Superior temporal gyrus (tissue), 1 donor: ENCODE measurements at regions not wholly inside any gene's neighbourhood (a gene's known extent, or its start where the extent isn't known, plus 50 kb on each side); places are given as distances from the start of the nearest gene placed in this dataset.
"Not testable (repeated sequence)": the region's sequence is repeated elsewhere in the genome, so short reads cannot be mapped to it uniquely, and the experiment has no call there.

Experiments used
- DNase-seq: peaks from one replicate; pipeline ENCODE4 v3.0.0-alpha.2; 2016; ENCODE audit errors: extremely low spot score

DNA sequence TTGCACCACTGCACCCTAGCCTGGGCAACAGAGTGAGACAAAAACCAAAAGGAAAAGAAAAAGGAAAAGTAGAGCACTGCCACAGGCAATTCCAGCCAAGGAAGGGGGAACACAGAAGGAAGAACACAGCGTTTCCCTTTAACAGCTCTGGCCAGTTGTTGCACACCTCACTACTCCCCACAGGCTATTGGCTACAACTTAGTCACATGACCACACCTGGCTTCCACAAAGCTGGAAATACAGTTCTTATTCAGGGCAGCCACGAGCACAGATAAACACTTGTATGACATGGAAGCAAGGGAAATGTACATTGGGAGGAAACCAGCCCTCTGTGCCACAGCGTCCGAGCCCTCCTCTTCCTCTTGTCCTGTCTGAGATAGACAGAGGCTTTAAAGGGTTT lies 249.0 kb upstream of the JARID2 start:
- no peak for DNase-seq

DNA sequence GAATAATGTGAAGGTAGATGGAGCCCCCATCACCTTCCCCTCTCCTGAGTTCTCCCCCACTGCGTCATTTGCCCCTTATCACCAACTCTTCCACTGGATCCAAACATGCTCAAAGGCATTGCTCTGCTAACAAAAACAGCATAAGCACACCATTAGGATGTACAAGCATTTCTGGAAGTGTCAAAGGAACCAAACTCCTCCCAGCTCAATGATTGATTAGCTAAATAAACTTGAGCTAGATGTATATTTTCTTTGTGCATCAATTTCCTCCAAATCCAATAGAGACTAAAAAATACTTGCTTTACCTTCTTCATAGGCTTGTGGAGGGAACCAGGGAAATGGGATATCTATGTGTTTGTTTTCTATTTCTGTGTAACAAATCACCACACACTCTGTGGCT lies 248.4 kb upstream of the JARID2 start:
- DNase-seq = no peak

DNA sequence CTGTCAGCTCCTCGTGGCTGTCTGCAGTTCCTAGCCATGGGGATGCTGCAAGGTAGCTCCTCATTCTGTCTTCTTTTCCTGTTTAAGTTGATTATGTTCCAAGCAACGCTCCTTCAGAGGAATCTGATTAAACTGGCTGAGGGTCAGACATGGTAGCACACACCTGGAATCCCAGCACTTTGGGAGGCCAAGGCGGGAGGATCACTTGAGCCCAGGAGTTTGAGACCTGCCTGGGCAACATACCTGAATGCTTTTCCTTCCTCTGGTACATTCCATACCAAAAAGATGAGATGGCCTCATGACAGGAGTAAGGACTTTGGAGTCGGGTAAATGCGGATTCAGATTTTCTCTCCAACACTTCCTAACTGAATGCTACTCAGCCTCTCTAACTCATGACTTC lies 246.8 kb upstream of the JARID2 start:
- DNase-seq = no peak

GRCh38 chr6:15001326-15001910 lies 244.5 kb upstream of the JARID2 start:
- DNase-seq = no peak

DNA sequence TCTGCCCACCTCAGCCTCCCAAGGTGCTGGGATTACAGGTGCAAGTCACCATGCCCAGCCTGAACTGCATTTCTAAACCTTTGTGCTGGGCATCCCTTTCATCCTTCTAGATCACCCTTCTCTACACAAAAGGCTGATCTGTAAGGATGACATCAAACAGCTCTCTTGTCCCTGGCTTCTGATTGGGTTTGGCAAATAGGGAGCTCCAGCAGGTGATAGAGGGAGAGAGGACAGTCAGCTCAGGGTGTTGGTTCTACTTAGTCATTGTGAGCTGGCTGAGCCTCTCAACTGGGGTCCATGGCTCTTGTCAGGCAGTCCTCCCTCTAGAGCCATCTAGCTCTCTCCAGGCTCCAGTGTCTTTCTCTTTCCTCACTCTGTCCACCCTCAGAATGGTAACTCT lies 237.6 kb upstream of the JARID2 start:
- no peak for DNase-seq

GRCh38 chr6:15014958-15015357 lies 230.9 kb upstream of the JARID2 start:
- DNase-seq = no peak

DNA sequence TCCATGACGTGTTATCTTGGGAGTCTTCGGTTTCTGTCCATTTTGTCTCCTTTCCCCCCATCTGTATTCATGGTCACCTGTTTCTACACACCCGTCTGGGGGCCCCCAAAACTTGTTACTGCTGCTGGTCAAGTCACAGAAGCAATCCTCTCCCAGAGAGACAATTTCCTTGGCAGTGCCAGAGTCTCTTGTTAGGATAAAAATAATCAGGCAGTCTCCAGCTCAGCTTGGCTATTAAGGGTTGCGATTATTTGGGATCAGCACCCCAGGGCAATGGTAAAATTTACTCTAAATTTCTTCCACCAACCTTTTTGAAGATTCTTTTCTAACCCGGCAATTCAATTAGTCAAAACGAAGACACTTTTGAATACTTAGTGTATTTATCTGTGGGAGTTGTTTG lies 229.1 kb upstream of the JARID2 start:
- DNase-seq = no peak

DNA sequence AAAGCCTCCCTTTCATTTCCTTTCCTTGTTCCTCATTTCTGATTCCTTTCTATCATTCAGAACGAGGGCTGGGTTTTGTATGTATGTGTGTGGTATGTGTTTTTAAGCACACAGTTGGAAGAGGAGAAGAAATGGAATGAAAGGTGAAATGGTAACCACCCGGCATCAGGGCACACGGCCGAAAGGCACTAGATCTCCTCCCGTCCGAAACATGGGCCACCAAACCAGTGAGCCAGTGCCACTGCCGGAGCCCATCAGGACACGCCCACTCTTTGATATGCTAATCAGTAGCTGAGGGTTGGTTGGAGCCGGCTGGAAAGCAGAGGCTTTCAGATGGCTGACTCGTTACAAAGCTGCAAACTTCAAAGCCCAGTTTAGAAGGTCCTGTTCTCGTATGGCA lies 228.6 kb upstream of the JARID2 start:
- no peak for DNase-seq

DNA sequence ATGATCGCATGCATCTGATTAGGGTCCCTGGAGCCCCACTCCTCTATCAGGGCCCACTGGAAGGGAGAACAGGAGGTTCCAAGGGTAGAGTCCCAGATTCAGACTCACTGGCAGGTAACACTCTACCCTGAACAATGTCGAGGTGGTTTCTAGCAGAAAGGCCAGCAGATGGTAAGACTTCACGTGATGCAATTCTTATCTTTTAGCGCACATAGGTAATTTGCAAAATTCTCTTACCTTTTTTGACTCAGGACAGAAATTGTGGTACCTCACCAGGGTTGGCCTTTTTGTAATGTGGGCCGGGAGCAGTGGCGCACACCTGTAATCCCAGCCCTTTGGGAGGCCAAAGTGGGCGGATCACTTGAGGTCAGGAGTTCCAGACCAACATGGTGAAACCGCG lies 228.1 kb upstream of the JARID2 start:
- no peak for DNase-seq

DNA sequence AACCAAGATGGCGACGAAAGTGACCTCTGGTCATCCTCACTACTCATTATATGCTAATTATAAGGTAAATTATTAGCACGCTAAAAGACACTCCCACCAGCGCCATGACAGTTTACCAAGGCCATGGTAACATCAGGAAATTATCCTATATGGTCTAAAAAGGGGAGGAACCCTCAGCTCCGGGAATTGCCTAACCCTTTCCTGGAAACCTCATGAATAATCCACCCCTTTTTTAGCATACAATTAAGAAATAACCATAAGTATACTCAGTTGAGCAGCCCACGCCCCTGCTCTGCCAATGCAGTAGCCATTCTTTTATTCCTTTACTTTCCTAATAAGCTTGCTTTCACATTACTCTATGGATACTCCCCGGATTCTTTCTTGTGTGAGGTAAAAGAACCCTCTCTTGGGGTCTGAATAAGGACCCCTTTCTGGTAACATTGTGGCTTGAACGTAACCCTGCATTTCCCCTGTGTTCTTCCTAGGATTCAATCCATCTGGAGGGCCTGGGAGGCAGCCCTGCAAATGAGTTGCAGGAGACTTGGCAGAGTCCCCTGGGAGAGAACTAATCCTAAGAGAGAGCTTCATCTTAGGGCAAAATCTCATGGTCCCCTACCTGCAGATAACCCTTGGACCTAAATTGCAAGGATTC lies 225.6 kb upstream of the JARID2 start:
- no peak for DNase-seq

DNA sequence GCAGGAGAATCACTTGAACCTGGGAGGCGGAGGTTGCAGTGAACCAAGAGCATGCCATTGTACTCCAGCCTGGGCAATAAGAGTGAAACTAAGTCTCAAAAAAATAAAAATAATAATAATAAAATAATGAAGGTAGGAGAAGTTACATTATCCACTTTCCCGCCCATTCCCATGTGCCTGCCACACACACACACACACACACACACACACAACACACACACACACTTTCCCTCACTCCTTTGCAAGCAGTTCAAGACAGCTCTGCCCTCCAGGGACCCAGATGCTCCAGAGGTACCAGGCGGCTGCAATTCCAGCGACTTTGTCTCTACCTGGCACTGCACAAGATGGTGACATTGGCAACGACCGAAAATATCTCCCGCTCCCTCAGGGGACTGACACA lies 224.8 kb upstream of the JARID2 start:
- DNase-seq = no peak

DNA sequence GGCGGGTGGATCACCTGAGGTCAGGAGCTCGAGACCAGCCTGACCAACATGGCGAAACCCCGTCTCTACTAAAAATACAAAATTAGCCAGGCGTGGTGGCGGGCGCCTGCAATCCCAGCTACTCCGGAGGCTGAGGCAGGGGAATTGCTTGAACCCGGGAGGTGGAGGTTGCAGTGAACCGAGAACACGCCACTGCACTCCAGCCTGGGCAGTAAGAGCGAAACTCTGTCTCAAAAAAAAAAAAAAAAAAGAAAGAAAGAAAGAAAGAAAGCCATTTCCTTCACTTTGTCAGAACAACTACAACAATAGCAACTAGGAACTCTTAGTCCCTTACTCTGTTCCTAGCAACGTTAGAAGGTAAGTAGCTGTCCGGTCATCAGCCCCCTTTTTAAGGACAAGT lies 222.9 kb upstream of the JARID2 start:
- not testable (repeated sequence) for DNase-seq

DNA sequence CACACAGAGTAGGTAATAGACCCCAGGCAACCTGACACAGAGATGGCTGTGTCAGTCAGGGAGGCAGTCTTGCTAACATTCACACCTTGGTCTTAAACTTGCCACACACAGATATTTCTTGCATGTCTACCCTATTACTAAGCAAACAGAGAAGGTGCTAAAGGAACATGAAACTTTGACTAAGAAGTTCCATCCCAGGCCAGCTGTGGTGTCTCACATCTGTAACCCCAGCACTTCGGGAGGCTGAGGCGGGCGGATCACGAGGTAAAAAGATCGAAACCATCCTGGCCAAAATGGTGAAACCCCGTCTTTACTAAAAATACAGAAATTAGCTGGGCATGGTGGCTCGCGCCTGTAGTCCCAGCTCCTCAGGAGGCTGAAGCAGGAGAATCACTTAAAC lies 222.4 kb upstream of the JARID2 start:
- DNase-seq = no peak

- no peak for DNase-seq
Observed at GRCh38 chr6:15025446-15025845, 220.4 kb upstream of the JARID2 start.

DNA sequence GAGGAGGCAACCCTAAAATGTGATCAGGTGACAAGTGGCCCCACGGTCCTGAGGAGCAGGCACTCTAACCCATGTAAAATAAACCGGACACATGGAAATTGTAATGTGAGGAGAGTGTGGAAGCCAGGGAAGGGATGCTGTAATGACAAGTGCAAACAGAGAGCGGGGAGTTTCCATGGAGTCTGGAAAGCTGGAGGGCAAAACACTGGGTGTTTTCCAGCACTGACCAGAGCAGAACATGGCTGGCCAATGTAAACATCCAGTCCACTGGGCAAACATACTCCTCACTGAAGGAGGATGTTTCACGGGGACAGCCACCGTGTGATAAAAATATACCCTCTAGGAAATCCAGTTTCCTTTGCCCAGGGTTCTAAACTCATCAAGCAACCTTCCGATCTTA lies 219.0 kb upstream of the JARID2 start:
- DNase-seq = no peak

- no peak for DNase-seq
Observed at GRCh38 chr6:15027472-15027871, 218.4 kb upstream of the JARID2 start.

- DNase-seq = no peak
Observed at GRCh38 chr6:15032015-15032414, 213.9 kb upstream of the JARID2 start.

DNA sequence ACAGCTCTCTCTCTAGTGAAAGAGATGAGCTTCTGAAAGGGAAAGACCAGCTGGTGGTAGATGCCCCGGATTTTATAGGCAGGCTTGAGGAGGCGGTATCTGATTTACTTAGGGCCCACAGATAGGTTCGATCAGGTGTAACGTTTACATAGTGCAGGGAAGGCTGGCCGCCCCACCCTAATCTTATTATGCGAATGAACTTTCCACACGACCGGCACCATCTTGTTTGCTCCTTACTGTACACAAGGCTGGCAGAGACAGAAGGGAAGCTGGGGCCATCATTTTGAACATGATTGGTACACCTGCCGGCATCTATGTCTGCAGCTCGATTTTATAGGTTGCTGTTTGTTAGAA lies 212.0 kb upstream of the JARID2 start:
- no peak for DNase-seq

- DNase-seq = peak; percentile 40
Observed at GRCh38 chr6:15036690-15037245, 209.1 kb upstream of the JARID2 start.

DNA sequence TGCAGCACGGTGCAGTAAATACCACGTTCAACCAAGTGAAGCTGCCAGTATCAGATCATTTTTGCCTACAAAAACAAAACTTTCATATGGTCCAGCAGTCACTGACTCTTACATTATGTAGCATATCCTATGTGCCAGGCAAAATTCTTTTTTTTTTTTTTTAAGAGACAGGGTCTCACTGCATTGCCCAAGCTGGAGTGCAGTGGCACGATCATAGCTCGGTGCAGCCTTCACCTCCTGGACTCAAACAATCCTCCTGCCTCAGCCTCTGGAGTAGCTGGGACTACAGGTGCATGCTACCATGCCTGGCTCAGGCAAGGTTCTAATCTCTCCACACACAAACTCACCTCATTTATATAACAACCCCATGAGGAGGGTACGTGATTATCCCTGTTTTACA lies 208.6 kb upstream of the JARID2 start:
- no peak for DNase-seq

DNA sequence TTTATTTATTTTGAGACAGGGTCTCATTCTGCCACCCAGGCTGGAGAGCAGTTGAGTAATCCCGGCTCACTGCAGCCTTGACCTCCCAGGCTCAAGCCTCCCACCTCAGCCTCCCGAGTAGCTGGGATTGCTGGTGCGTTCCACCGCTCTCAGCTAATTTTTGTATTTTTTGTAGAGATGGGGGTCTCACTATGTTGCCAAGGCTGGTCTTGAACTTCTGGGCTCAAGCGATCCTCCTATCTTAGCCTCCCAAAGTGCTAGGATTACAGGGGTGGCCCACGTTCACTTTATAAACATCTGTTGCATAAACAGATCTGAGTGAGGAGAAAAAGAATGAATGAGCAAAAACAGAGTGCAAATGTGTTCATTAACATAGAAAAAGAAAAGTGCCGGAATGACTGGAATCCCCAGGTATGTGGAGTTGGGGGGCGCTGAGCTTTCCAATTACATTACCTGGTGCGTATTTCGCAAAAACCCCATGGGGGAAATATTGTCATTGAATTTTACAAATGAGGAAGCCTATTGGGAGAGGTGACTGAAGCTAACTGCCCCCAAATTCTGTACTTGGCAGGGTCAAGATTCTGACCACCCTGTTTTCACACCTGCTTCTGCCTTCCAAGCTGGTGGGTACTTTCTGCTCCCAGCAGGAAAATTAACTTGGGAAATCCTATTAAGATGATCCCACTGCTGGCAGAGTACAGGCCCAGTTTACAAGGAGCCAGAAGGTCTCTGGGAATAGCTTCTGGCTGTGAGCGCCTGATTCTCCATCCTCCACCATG lies 207.7 kb upstream of the JARID2 start:
- no peak for DNase-seq

GRCh38 chr6:15039136-15039535 lies 206.7 kb upstream of the JARID2 start:
- no peak for DNase-seq

GRCh38 chr6:15042938-15043337 lies 202.9 kb upstream of the JARID2 start:
- no peak for DNase-seq
